HG02870 (cell line): ENCODE measurements at regions not wholly inside any gene's neighbourhood (a gene's known extent, or its start where the extent isn't known, plus 50 kb on each side); places are given as distances from the start of the nearest gene placed in this dataset.

Source experiments
- ATAC-seq: cut with Tn5 transposase; IDR thresholded peaks from one replicate; pipeline ENCODE4 v1.9.1; 2021; ENCODE audit warnings: mild to moderate bottlenecking, moderate library complexity; ENCODE audit not compliant: unreplicated experiment

GRCh38 chr16:87231295-87231694 lies 85.9 kb downstream of the C16orf95 start:
- ATAC-seq = no peak

GRCh38 chr16:87231911-87232310 lies 85.3 kb downstream of the C16orf95 start:
- ATAC-seq = no peak

- no peak for ATAC-seq
Measured at GRCh38 chr16:87233928-87234327, 83.3 kb downstream of the C16orf95 start.

GRCh38 chr16:87234601-87235000 lies 82.6 kb downstream of the C16orf95 start:
- ATAC-seq = no peak

GRCh38 chr16:87235810-87236515 lies 81.2 kb downstream of the C16orf95 start:
- no peak for ATAC-seq

- no peak for ATAC-seq
Measured at GRCh38 chr16:87236516-87237115, 80.6 kb downstream of the C16orf95 start.

GRCh38 chr16:87238361-87238715 lies 78.9 kb downstream of the C16orf95 start:
- ATAC-seq = no peak

GRCh38 chr16:87239545-87239944 lies 77.6 kb downstream of the C16orf95 start:
- no peak for ATAC-seq

GRCh38 chr16:87240211-87241136 lies 76.7 kb downstream of the C16orf95 start:
- ATAC-seq = no peak

GRCh38 chr16:87241137-87241771 lies 75.9 kb downstream of the C16orf95 start:
- ATAC-seq = no peak

GRCh38 chr16:87243478-87243877 lies 73.7 kb downstream of the C16orf95 start:
- no peak for ATAC-seq

- ATAC-seq = no peak
Measured at GRCh38 chr16:87244636-87245197, 72.5 kb downstream of the C16orf95 start.

- no peak for ATAC-seq
Measured at GRCh38 chr16:87245511-87245910, 71.7 kb downstream of the C16orf95 start.

GRCh38 chr16:87246269-87247065 lies 70.7 kb downstream of the C16orf95 start:
- no peak for ATAC-seq

GRCh38 chr16:87248714-87249113 lies 68.5 kb downstream of the C16orf95 start:
- no peak for ATAC-seq

- ATAC-seq = no peak
Measured at GRCh38 chr16:87249425-87249824, 67.8 kb downstream of the C16orf95 start.

GRCh38 chr16:87250431-87250960 lies 66.7 kb downstream of the C16orf95 start:
- no peak for ATAC-seq

GRCh38 chr16:87252269-87252970 lies 64.8 kb downstream of the C16orf95 start:
- no peak for ATAC-seq
